Panc1 (cell line): ENCODE measurements at regions not wholly inside any gene's neighbourhood (a gene's known extent, or its start where the extent isn't known, plus 50 kb on each side); places are given as distances from the start of the nearest gene placed in this dataset.
"Not testable (repeated sequence)": the region's sequence is repeated elsewhere in the genome, so short reads cannot be mapped to it uniquely, and the experiment has no call there.

Experiments
- ATAC-seq: fragments of 200-7000 bp; cut with Tn5 transposase; 2 replicates; pipeline ENCODE4 v1.9.1; 2020; ENCODE audit warnings: mild to moderate bottlenecking, moderate library complexity
- BruUV-seq: library from RNA; stranded (reverse); fragments of 400-500 nt; replicated peaks from 2 replicates; lab custom pipeline; 2021; lab: Mats Ljungman, UMichigan
- CTCF ChIA-PET: fragments of 300-600 bp; sonication (Branson Sonifier 250); formaldehyde crosslinking; loops from one replicate; lab custom pipeline; 2022; ENCODE audit warnings: antibody characterized with exemption; lab: Charles Lee
- POLR2A ChIA-PET: fragments of 300-600 bp; sonication (Branson Sonifier 250); formaldehyde crosslinking; loops from one replicate; lab custom pipeline; 2022; ENCODE audit warnings: antibody characterized with exemption; lab: Charles Lee
- DNase-seq: peaks from one replicate; pipeline ENCODE4 v3.0.0-alpha.2; 2010; ENCODE audit warnings: low read depth, low spot score
- H3K27ac ChIP-seq: 2 replicates; pipeline ENCODE4 v1.5.1; 2011; ENCODE audit warnings: mild to moderate bottlenecking, low read length, inconsistent platforms
- H3K27me3 ChIP-seq: fragments of 200-500 bp; sonication (Bioruptor generic); 2 replicates; pipeline ENCODE4 v1.6.0; 2014; ENCODE audit warnings: low read length, inconsistent platforms; ENCODE audit not compliant: control insufficient read depth, insufficient read depth
- H3K36me3 ChIP-seq: fragments of 200-500 bp; sonication (Bioruptor generic); 2 replicates; pipeline ENCODE4 v1.5.1; 2014; ENCODE audit warnings: inconsistent platforms, mild to moderate bottlenecking, low read length, moderate library complexity; ENCODE audit not compliant: control insufficient read depth, insufficient read depth
- H3K4me1 ChIP-seq: 2 replicates; pipeline ENCODE4 v1.5.1; 2011; ENCODE audit warnings: inconsistent platforms, mild to moderate bottlenecking, low read length, moderate library complexity; ENCODE audit not compliant: control insufficient read depth, insufficient read depth
- H3K4me3 ChIP-seq, 2 experiments: 2 replicates each; pipeline ENCODE4 v1.5.1; 2011 to 2012; ENCODE audit warnings: low read depth in 2 of 2, low read length in 2 of 2, mild to moderate bottlenecking in 2 of 2, inconsistent platforms in 1 of 2, moderate library complexity in 1 of 2
- H3K9me3 ChIP-seq: fragments of 200-500 bp; sonication (Bioruptor generic); 2 replicates; pipeline ENCODE4 v1.5.1; 2014; ENCODE audit warnings: low read depth, mild to moderate bottlenecking, inconsistent platforms, low read length, moderate library complexity; ENCODE audit not compliant: control insufficient read depth, insufficient read depth
- CTCF ChIP-seq: fragments of 450-650 bp; IDR thresholded peaks from 2 replicates; pipeline ENCODE4 v1.5.1; 2017; ENCODE audit warnings: mild to moderate bottlenecking
- REST ChIP-seq, 2 experiments: IDR thresholded peaks; 2 replicates each; pipeline ENCODE4 v1.6.1; 2011 to 2012; ENCODE audit warnings: low read depth in 2 of 2, control low read depth in 1 of 2, low read length in 1 of 2, mild to moderate bottlenecking in 1 of 2, moderate library complexity in 1 of 2; ENCODE audit not compliant: insufficient read depth in 1 of 2
- TCF7L2 ChIP-seq: IDR thresholded peaks from 2 replicates; pipeline ENCODE4 v1.6.1; 2011; ENCODE audit warnings: mild to moderate bottlenecking, low read depth, low read length, inconsistent platforms
- in situ Hi-C: cut with HindIII; loops from 2 replicates; pipeline ENCODE4 v1.10.0; 2016; ENCODE audit warnings: low sequenced_read_pairs, low pct_unique_long_range_greater_than_20kb
- intact Hi-C: fragments of 100-400 bp; cut with micrococcal nuclease; formaldehyde crosslinking; loops from one replicate; pipeline ENCODE4 v1.10.0; 2022; ENCODE audit not compliant: unreplicated experiment

- Histone ChIP-seq H3K27me3 (no peaks in the 10 kb centered on the region), H3K9me3 (no peaks in the 10 kb centered on the region), H3K4me3 (no peak overlapping the region), H3K27ac (no peak overlapping the region), H3K4me1 (no peaks in the 10 kb centered on the region), H3K36me3 (no peaks in the 10 kb centered on the region)
- DNase-seq (no peak), ATAC-seq (no peak)
- intact Hi-C loops: no loop called here
- ChIA-PET CTCF (no interaction called here), POLR2A (no interaction called here)
- BruUV-seq: no TSS peak
- no peak for TF ChIP-seq REST (IDR thresholded peaks at IDR 0.05; ENCODE audit: insufficient read depth in 1 of 2, low read depth in 2 of 2, low read length in 1 of 2)
- TF ChIP-seq CTCF: no peak
- no peak for TF ChIP-seq TCF7L2
- in situ Hi-C loops: no loop called here
Observed at GRCh38 chr9:65426231-65426630, 141.2 kb upstream of the FOXD4L5 start.

GRCh38 chr9:65425183-65425582, 140.2 kb upstream of the FOXD4L5 start:
- intact Hi-C loops, H3K36me3 ChIP-seq, CTCF ChIA-PET, H3K27ac ChIP-seq, DNase-seq, H3K27me3 ChIP-seq, POLR2A ChIA-PET, H3K9me3 ChIP-seq, H3K4me1 ChIP-seq, in situ Hi-C loops, BruUV-seq, H3K4me3 ChIP-seq, ATAC-seq: not testable (repeated sequence)

GRCh38 chr9:65424437-65424984, 139.5 kb upstream of the FOXD4L5 start:
- BruUV-seq, H3K4me3 ChIP-seq, DNase-seq, in situ Hi-C loops, CTCF ChIA-PET, H3K27ac ChIP-seq, H3K4me1 ChIP-seq, intact Hi-C loops, POLR2A ChIA-PET, H3K9me3 ChIP-seq, H3K36me3 ChIP-seq, H3K27me3 ChIP-seq: not testable (repeated sequence)
- ATAC-seq: peak; percentile 60

- ATAC-seq: peak; percentile 45
- H3K27ac ChIP-seq, POLR2A ChIA-PET, CTCF ChIA-PET, in situ Hi-C loops, H3K4me3 ChIP-seq, intact Hi-C loops, DNase-seq, H3K36me3 ChIP-seq, H3K27me3 ChIP-seq, H3K4me1 ChIP-seq, BruUV-seq, H3K9me3 ChIP-seq: not testable (repeated sequence)
Observed at GRCh38 chr9:65423691-65424436, 138.9 kb upstream of the FOXD4L5 start.

- H3K27me3 ChIP-seq, H3K4me1 ChIP-seq, H3K36me3 ChIP-seq, POLR2A ChIA-PET, ATAC-seq, intact Hi-C loops, BruUV-seq, H3K27ac ChIP-seq, DNase-seq, H3K4me3 ChIP-seq, H3K9me3 ChIP-seq, in situ Hi-C loops, CTCF ChIA-PET: not testable (repeated sequence)
Observed at GRCh38 chr9:65422966-65423690, 138.1 kb upstream of the FOXD4L5 start.
